Breast epithelium (tissue), 3 donors: ENCODE measurements at regions not wholly inside any gene's neighbourhood (a gene's known extent, or its start where the extent isn't known, plus 50 kb on each side); places are given as distances from the start of the nearest gene placed in this dataset.

Source experiments
- POLR2A ChIP-seq: fragments of 450-650 bp; IDR thresholded peaks from one replicate; pipeline ENCODE4 v1.6.1; 2016; ENCODE audit warnings: antibody characterized with exemption, mild to moderate bottlenecking, moderate library complexity
- POLR2AphosphoS5 ChIP-seq, 3 donors: sonication (generic); formaldehyde crosslinking; IDR thresholded peaks; one replicate each; pipeline ENCODE4 v1.6.1; 2017; ENCODE audit warnings: antibody characterized with exemption in 3 of 3
- TF ChIP-seq, protein P1 (sequence below), 3 donors: fragments of 450-650 bp; IDR thresholded peaks; one replicate each; pipeline ENCODE4 v1.5.1; 2016 to 2017; ENCODE audit warnings: antibody characterized with exemption in 3 of 3, mild to moderate bottlenecking in 3 of 3, moderate library complexity in 3 of 3

DNA sequence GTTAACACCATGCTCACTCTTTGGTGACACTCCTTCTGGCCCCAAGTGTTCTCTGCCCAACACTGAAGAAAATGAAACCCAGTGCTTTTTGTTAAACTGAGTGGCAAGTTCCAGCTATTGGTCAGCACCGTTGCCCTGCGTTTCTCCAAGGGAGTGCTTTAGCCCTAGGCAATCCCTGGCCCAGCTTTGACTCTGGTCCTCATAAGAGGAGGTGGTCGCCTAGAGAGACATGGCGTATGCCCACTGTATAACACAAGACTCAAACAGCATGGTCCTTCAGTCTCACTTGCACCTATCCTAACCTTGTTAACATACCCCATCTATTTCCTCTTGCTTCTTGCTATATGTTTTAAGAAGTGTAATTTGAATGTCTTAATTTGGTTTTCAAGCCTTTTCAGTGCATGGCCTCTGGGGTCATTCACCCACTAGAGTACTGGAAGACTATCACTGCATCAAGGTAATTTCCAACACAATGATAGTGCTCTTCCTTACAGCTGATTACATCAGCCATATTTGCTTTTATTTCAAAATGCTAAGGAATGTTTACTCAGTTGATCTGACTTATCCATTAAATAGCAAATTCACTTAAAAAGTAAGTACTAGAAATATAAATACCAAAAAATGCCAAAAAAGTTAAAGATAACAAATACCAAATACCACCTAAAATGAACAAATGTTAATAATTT, 190.5 kb upstream of the SOX21 start:
- TF ChIP-seq, protein P1, sequence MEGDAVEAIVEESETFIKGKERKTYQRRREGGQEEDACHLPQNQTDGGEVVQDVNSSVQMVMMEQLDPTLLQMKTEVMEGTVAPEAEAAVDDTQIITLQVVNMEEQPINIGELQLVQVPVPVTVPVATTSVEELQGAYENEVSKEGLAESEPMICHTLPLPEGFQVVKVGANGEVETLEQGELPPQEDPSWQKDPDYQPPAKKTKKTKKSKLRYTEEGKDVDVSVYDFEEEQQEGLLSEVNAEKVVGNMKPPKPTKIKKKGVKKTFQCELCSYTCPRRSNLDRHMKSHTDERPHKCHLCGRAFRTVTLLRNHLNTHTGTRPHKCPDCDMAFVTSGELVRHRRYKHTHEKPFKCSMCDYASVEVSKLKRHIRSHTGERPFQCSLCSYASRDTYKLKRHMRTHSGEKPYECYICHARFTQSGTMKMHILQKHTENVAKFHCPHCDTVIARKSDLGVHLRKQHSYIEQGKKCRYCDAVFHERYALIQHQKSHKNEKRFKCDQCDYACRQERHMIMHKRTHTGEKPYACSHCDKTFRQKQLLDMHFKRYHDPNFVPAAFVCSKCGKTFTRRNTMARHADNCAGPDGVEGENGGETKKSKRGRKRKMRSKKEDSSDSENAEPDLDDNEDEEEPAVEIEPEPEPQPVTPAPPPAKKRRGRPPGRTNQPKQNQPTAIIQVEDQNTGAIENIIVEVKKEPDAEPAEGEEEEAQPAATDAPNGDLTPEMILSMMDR (IDR thresholded peaks at IDR 0.05): no peak
- TF ChIP-seq POLR2AphosphoS5 (IDR thresholded peaks at IDR 0.05) (no peak), POLR2A (no peak)
